ENCODE measurements at regions not wholly inside any gene's neighbourhood (a gene's known extent, or its start where the extent isn't known, plus 50 kb on each side); places are given as distances from the start of the nearest gene placed in this dataset.
"Not testable (repeated sequence)": the region's sequence is repeated elsewhere in the genome, so short reads cannot be mapped to it uniquely, and the experiment has no call there.

DNA sequence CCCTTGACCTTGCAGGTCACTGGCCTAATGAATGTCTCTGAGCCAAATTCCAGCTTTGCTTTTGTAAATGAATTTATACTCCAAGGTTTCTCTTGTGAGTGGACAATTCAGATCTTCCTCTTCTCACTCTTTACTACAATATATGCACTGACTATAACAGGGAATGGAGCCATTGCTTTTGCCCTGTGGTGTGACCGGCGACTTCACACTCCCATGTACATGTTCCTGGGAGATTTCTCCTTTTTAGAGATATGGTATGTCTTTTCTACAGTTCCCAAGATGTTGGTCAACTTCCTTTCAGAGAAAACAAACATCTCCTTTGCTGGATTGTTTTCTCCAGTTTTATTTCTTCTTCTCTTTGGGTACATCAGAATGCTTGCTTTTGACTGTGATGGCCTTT, 213.1 kb downstream of the POTEM start:
- TF ChIP-seq, protein P1, sequence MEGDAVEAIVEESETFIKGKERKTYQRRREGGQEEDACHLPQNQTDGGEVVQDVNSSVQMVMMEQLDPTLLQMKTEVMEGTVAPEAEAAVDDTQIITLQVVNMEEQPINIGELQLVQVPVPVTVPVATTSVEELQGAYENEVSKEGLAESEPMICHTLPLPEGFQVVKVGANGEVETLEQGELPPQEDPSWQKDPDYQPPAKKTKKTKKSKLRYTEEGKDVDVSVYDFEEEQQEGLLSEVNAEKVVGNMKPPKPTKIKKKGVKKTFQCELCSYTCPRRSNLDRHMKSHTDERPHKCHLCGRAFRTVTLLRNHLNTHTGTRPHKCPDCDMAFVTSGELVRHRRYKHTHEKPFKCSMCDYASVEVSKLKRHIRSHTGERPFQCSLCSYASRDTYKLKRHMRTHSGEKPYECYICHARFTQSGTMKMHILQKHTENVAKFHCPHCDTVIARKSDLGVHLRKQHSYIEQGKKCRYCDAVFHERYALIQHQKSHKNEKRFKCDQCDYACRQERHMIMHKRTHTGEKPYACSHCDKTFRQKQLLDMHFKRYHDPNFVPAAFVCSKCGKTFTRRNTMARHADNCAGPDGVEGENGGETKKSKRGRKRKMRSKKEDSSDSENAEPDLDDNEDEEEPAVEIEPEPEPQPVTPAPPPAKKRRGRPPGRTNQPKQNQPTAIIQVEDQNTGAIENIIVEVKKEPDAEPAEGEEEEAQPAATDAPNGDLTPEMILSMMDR (IDR thresholded peaks at IDR 0.05; ENCODE audit: low read length), result not testable (repeated sequence)
- not testable (repeated sequence) for TF ChIP-seq EZH2 (IDR thresholded peaks at IDR 0.05; ENCODE audit: borderline replicate concordance, low read length)

All from OCI-LY1 (cell line).